Psoas muscle (tissue), 7 donors: ENCODE measurements at regions not wholly inside any gene's neighbourhood (a gene's known extent, or its start where the extent isn't known, plus 50 kb on each side); places are given as distances from the start of the nearest gene placed in this dataset.

Experiments
- ATAC-seq, 4 donors: fragments of 200-7000 bp; cut with Tn5 transposase; one replicate each; pipeline ENCODE4 v1.9.1; 2020; ENCODE audit warnings: moderate library complexity in 3 of 4, mild to moderate bottlenecking in 2 of 4
- DNase-seq, 2 donors: peaks; one replicate each; pipeline ENCODE4 v3.0.0-alpha.2; 2020
- H3K27ac ChIP-seq: fragments of 200-600 bp; one replicate; pipeline ENCODE4 v1.8.0; 2022
- H3K27me3 ChIP-seq, 3 donors: fragments of 200-600 bp in 1 of 3; one replicate each; pipeline versions ENCODE4 v1.6.1 to v1.8.0; 2013 to 2022; ENCODE audit warnings: low read length in 2 of 3, mild to moderate bottlenecking in 2 of 3, moderate library complexity in 1 of 3; ENCODE audit not compliant: insufficient read depth in 3 of 3
- H3K36me3 ChIP-seq, 2 donors: fragments of 200-600 bp in 1 of 2; one replicate each; pipeline versions ENCODE4 v1.6.1 to v1.8.0; 2013 to 2022; ENCODE audit warnings: low read depth in 1 of 2, mild to moderate bottlenecking in 1 of 2, moderate library complexity in 1 of 2; ENCODE audit not compliant: insufficient read depth in 1 of 2
- H3K4me1 ChIP-seq: fragments of 200-600 bp; one replicate; pipeline ENCODE4 v1.8.0; 2022
- H3K4me3 ChIP-seq: fragments of 200-600 bp; one replicate; pipeline ENCODE4 v1.8.0; 2022; ENCODE audit warnings: mild to moderate bottlenecking
- H3K9me3 ChIP-seq: fragments of 200-600 bp; one replicate; pipeline ENCODE4 v1.8.0; 2022
- WGBS, 3 donors: extraction: QIAGEN DNeasy Blood & Tissue Kit; methylation state at CpG; one replicate each; pipeline versions ENCODE4 v1.1.6 to v1.1.7; 2013; 5-methylcytosine and 5-hydroxymethylcytosine counted together
- intact Hi-C, 2 donors: fragments of 100-400 bp; cut with DNase I; formaldehyde crosslinking; loops; one replicate each; pipeline versions ENCODE4 v1.11.0 to v1.14.2; 2022
- TF ChIP-seq, protein P1 (sequence below): fragments of 200-600 bp; IDR thresholded peaks from one replicate; pipeline ENCODE4 v1.8.0; 2022; ENCODE audit warnings: antibody characterized with exemption
- donor health status: healthy with polysubstance abuse.
- donor health status: DM: no; HTN: no; CAD: no; lungs with moderate emphysema.
- donor health status: Bipolar disorder and iron deficiency.
- donor health status: healthy.
- donor health status: DM: yes; HTN: yes; CAD: no.
- donor health status: DM: no; HTN: no; CAD: no.
- donor health status: DM: yes; HTN: yes; CAD: no.

GRCh38 chr16:82440336-82440735 is 186.4 kb upstream of the CDH13 start:
- H3K9me3 ChIP-seq: no peaks in the 10 kb centered on the region
- no peak for DNase-seq
- H3K4me3 ChIP-seq: no peak overlapping the region
- H3K4me1 ChIP-seq: no peaks in the 10 kb centered on the region
- intact Hi-C loops: no loop called here
- H3K27me3 ChIP-seq: no peaks in the 10 kb centered on the region
- no peak for ATAC-seq
- H3K27ac ChIP-seq: no peak overlapping the region
- TF ChIP-seq, protein P1, sequence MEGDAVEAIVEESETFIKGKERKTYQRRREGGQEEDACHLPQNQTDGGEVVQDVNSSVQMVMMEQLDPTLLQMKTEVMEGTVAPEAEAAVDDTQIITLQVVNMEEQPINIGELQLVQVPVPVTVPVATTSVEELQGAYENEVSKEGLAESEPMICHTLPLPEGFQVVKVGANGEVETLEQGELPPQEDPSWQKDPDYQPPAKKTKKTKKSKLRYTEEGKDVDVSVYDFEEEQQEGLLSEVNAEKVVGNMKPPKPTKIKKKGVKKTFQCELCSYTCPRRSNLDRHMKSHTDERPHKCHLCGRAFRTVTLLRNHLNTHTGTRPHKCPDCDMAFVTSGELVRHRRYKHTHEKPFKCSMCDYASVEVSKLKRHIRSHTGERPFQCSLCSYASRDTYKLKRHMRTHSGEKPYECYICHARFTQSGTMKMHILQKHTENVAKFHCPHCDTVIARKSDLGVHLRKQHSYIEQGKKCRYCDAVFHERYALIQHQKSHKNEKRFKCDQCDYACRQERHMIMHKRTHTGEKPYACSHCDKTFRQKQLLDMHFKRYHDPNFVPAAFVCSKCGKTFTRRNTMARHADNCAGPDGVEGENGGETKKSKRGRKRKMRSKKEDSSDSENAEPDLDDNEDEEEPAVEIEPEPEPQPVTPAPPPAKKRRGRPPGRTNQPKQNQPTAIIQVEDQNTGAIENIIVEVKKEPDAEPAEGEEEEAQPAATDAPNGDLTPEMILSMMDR: no peak
- no peaks in the 10 kb centered on the region for H3K36me3 ChIP-seq
- WGBS, 3 donors: 80 to 89% (median 85%) methylated on average over 6 of the region's 6 CpGs

DNA sequence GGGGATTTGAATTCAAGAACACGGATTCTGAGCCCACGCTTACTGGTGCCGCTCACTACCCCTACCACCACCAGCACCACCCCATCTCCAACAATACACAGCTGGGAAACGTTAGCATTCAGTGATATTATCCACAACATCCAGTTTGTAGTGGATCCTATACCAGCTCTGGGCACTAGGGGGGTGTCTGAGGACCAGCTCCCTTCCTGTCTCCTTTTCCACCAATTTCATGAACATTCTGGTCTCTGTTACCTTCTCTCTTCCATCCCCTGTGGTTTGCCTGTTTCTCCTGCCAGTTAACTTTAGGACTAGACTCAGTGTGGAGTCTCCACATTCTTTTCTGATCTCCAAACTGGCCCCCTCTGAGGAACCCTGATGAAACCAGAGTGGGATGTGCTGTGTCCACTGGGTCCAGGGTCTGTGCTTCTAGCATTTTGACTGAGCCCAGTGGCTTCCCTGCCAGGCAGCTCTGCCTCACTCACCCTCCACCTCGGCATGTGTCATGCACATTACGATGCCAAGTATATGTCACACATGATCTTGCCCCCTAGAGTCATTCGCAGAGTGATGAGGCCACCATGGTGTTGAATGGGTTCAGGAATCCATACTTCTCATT is 187.0 kb upstream of the CDH13 start:
- no peaks in the 10 kb centered on the region for H3K4me1 ChIP-seq
- WGBS, 3 donors: 68 to 78% (median 72%) methylated on average over 7 of the region's 7 CpGs
- no peaks in the 10 kb centered on the region for H3K27me3 ChIP-seq
- H3K27ac ChIP-seq: no peak overlapping the region
- H3K9me3 ChIP-seq: no peaks in the 10 kb centered on the region
- H3K4me3 ChIP-seq: no peak overlapping the region
- TF ChIP-seq, protein P1: no peak
- DNase-seq (no peak), ATAC-seq (no peak)
- no peaks in the 10 kb centered on the region for H3K36me3 ChIP-seq
- intact Hi-C loops: no loop called here

- intact Hi-C loops: no loop called here
Measured at GRCh38 chr16:82433042-82433441, 193.7 kb upstream of the CDH13 start.

DNA sequence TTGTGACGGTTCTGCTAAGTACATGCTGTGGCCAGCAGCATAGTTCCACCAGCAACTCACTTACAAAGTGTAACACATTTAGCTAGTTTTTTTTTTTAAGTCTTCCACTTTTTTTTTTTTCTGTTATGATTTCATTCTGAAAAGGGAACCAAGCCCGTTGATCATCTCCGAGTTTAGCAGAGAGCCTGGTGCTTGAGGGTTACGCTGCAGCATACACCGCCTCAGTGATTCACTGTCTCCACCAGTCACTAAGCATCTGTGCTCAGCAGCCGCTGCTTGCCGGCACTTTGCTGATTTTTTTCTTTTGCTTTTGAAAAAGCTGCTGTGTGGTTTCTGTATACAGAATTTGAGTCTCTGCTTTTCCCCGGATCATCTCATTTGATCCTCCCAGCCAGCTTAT is 194.5 kb upstream of the CDH13 start:
- TF ChIP-seq, protein P1: no peak
- Histone ChIP-seq H3K4me1 (no peaks in the 10 kb centered on the region), H3K36me3 (no peaks in the 10 kb centered on the region), H3K27ac (no peak overlapping the region), H3K4me3 (no peak overlapping the region), H3K9me3 (no peaks in the 10 kb centered on the region), H3K27me3 (peaks cover 0 to 1% (median 0%) of the 10 kb centered on the region in 3 donors)
- DNase-seq (no peak), ATAC-seq (no peak)
- intact Hi-C loops: no loop called here
- 39 to 55% (median 42%) methylated on average over 8 of the region's 8 CpGs for WGBS, 3 donors

More at GRCh38 chr16:82433042-82433441, 193.7 kb upstream of the CDH13 start:
- H3K9me3 ChIP-seq: no peaks in the 10 kb centered on the region
- DNase-seq: no peak
- ATAC-seq: no peak
- no peak overlapping the region for H3K4me3 ChIP-seq
- TF ChIP-seq, protein P1: no peak
- H3K27ac ChIP-seq: no peak overlapping the region
- WGBS, 3 donors: 88 to 89% (median 88%) methylated on average over 1 to 2 of the region's 2 CpGs
- no peaks in the 10 kb centered on the region for H3K4me1 ChIP-seq
- peaks cover 0 to 1% (median 0%) of the 10 kb centered on the region in 3 donors for H3K27me3 ChIP-seq
- no peaks in the 10 kb centered on the region for H3K36me3 ChIP-seq

DNA sequence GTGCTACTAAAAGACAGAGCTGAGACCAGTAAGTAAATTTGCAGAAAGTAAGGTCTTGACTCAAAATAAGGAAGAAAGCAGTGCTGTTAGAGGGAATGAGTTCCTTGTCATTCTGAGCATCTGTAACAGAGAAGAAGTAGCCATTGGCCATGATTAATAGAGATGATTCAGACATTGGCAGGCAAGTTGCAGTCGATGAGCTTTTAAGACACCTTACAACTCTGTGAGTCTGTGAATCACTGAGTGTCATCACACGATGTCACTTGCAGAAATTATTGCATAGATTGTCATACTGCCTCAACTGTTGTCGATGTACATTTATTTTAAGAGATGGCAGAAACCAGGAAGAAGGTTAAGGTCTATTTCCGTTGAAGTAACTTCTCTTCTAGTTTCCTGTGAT is 201.1 kb upstream of the CDH13 start:
- Histone ChIP-seq H3K27me3 (no peaks in the 10 kb centered on the region), H3K4me1 (no peaks in the 10 kb centered on the region), H3K27ac (no peak overlapping the region), H3K36me3 (no peaks in the 10 kb centered on the region), H3K9me3 (no peaks in the 10 kb centered on the region), H3K4me3 (no peak overlapping the region)
- ATAC-seq: no peak
- 64 to 73% (median 71%) methylated on average over 4 of the region's 4 CpGs for WGBS, 3 donors
- no peak for DNase-seq
- TF ChIP-seq, protein P1: no peak
- intact Hi-C loops: no loop called here
